Urothelium cell line (cell line): ENCODE measurements at regions not wholly inside any gene's neighbourhood (a gene's known extent, or its start where the extent isn't known, plus 50 kb on each side); places are given as distances from the start of the nearest gene placed in this dataset.
"Not testable (repeated sequence)": the region's sequence is repeated elsewhere in the genome, so short reads cannot be mapped to it uniquely, and the experiment has no call there.

ENCODE experiments used
- DNase-seq: peaks from one replicate; pipeline ENCODE4 v3.0.0; 2011; ENCODE audit warnings: low spot score, mixed read lengths
- FAIRE-seq: peaks from 2 replicates; lab custom pipeline; 2011; peaks lifted over from hg19 to GRCh38; lab: Jason Lieb, UNC

DNA sequence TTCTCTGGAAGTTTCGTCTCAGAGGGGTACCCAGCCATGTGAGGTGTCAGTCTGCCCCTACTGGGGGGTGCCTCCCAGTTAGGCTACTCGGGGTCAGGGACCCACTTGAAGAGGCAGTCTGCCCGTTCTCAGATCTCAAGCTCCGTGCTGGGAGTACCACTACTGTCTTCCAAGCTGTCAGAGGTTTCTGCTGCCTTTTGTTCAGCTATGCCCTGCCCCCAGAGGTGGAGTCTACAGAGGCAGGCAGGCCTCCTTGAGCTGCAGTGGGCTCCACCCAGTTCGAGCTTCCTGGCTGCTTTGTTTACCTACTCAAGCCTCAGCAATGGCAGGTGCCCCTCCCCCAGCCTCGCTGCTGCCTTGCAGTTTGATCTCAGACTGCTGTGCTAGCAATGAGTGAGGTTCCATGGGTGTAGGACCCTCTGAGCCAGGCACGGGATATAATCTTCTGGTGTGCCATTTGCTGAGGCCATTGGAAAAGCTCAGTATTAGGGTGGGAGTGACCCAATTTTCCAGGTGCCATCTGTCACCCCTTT lies 71.0 kb upstream of the SH3GLB1 start:
- FAIRE-seq, DNase-seq: not testable (repeated sequence)

DNA sequence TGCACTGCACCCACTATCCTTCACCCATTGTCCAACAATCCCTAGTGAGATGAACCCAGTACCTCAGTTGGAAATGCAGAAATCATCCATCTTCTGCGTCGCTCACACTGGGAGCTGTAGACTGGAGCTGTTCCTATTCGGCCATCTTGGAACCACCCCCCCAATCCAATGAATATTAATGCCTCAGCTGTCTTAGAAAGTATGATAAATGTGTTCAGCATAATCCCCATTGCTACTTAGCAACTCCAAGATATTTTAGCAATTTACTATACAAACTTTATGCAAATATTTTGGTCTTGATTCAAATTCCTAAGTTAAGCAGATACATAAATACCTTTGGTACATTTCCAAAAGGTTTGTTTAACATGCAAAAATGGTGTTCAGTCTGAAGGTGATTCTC lies 70.5 kb upstream of the SH3GLB1 start:
- FAIRE-seq = no peak
- DNase-seq = no peak

DNA sequence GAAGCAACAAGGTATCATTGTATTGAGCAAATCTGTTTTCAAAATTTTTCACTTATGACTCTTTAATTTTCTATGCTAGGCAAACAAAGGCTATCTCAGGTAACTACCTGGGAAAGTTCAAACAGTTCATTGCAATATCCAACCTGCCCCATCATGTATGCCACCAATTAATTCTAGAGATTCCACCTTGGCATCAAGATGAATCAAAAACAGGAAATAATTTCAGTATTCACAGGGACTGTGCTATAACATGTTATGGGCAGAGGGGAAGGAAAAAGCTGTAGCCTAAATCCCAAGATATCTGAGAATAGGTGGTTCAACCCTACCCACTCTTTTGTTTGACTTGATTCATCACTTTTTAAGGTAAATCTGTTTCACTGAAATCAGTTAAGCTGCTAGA lies 67.5 kb upstream of the SH3GLB1 start:
- FAIRE-seq (no peak), DNase-seq (no peak)

GRCh38 chr1:86640161-86640670 lies 64.2 kb upstream of the SH3GLB1 start:
- DNase-seq = no peak
- no peak for FAIRE-seq

GRCh38 chr1:86641318-86641717 lies 63.1 kb upstream of the SH3GLB1 start:
- DNase-seq (no peak), FAIRE-seq (no peak)

- DNase-seq, FAIRE-seq: not testable (repeated sequence)
Measured at GRCh38 chr1:86644655-86645054, 59.7 kb upstream of the SH3GLB1 start.

DNA sequence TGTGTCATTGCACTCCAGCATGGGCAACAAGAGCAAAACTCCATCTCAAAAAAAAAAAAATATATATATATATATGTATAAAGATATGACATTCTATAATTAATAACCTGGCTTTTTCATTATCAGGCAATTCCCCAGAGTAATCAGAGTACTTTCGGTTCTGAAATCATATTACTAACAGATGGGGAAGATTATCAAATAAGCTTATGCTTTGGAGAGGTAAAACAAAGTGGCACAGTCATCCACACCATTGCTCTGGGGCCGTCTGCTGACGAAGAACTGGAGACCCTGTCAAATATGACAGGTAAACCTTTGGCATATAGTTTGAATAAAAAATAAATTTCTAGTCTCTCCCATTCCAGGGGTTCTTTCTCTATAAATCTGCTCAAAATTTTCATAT lies 58.5 kb upstream of the SH3GLB1 start:
- DNase-seq (no peak), FAIRE-seq (no peak)

DNA sequence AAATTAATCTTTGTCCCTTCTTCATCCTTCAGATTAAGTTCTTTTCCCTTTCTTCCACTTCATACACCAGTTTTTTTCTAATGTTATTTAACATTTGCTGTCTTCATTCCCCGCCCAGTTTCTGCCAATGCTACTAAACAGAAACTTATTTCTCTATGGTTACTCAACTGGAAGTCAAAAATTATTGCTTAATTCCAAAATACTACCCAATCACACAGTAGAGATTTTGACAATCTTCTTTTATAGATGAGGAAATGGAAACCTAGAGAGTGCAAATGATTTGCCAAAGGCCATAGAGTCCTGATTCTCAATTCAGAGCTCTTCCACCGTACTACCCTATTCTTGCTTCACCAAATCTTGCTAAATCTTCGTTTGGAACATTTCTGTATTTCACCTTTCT lies 58.1 kb upstream of the SH3GLB1 start:
- FAIRE-seq = no peak

DNA sequence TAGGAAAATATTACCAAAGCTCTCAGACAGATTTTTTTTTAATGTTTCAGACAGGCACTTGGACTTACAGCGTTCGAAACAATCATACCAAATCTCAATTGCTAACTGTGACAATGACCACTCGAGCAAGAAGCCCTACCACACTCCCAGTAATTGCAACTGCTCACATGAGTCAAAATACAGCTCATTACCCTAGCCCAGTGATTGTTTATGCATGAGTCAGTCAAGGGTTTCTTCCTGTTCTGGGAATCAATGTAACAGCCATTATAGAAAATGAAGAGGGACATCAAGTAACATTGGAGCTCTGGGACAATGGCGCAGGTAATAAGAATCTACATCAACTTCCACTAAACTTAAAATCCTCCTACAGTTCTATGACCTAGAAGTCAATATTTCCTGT lies 56.1 kb upstream of the SH3GLB1 start:
- DNase-seq = peak; percentile 24
- FAIRE-seq = no peak

More for the DNA sequence above, 58.1 kb upstream of the SH3GLB1 start:
- no peak for DNase-seq

- no peak for FAIRE-seq
- no peak for DNase-seq
Measured at GRCh38 chr1:86649618-86650017, 54.8 kb upstream of the SH3GLB1 start.

DNA sequence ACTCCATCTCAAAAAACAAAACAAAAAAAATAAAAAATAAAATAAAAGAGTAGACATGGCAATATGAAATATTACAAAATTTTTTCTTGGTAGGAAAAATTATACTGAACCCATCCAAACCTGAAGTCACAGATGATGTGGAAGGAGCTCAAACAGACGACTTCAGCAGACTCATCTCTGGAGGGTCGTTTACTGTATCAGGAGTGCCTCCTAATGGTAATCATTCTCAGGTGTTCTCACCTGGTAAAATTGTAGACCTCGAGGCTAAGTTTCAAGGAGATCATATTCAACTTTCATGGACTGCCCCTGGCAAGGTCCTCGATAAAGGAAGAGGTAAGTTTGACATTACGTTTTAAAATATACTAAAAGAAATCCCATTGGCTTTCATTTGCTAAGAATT lies 54.3 kb upstream of the SH3GLB1 start:
- DNase-seq (no peak), FAIRE-seq (no peak)
